OCI-LY1 (cell line): ENCODE measurements at regions not wholly inside any gene's neighbourhood (a gene's known extent, or its start where the extent isn't known, plus 50 kb on each side); places are given as distances from the start of the nearest gene placed in this dataset.

Experiments
- EZH2 ChIP-seq: fragments of 200-600 bp; sonication (generic), shearing (Covaris generic); IDR thresholded peaks from 2 replicates; pipeline ENCODE4 v1.8.0; 2017; ENCODE audit warnings: borderline replicate concordance, mixed run types, mild to moderate bottlenecking, antibody characterized with exemption, low read length, moderate library complexity, mixed read lengths
- TF ChIP-seq, protein P1 (sequence below): fragments of 200-600 bp; sonication (generic), shearing (Covaris generic); IDR thresholded peaks from 2 replicates; pipeline ENCODE4 v1.5.1; 2017; ENCODE audit warnings: mild to moderate bottlenecking, antibody characterized with exemption, low read length, moderate library complexity, mixed read lengths

GRCh38 chr3:159378396-159379194 is 576.7 kb downstream of the MFSD1 start:
- TF ChIP-seq, protein P1, sequence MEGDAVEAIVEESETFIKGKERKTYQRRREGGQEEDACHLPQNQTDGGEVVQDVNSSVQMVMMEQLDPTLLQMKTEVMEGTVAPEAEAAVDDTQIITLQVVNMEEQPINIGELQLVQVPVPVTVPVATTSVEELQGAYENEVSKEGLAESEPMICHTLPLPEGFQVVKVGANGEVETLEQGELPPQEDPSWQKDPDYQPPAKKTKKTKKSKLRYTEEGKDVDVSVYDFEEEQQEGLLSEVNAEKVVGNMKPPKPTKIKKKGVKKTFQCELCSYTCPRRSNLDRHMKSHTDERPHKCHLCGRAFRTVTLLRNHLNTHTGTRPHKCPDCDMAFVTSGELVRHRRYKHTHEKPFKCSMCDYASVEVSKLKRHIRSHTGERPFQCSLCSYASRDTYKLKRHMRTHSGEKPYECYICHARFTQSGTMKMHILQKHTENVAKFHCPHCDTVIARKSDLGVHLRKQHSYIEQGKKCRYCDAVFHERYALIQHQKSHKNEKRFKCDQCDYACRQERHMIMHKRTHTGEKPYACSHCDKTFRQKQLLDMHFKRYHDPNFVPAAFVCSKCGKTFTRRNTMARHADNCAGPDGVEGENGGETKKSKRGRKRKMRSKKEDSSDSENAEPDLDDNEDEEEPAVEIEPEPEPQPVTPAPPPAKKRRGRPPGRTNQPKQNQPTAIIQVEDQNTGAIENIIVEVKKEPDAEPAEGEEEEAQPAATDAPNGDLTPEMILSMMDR, result no peak
- no peak for TF ChIP-seq EZH2
